ENCODE measurements at regions not wholly inside any gene's neighbourhood (a gene's known extent, or its start where the extent isn't known, plus 50 kb on each side); places are given as distances from the start of the nearest gene placed in this dataset.

- Histone ChIP-seq H3K4me2 (ENCODE audit: low read length) (no peak overlapping the region), H3K9ac (ENCODE audit: low read length) (no peak overlapping the region), H3K4me3 (replicated peaks in 1 of 2; ENCODE audit: low read depth in 1 of 2, low read length in 2 of 2) (no peak overlapping the region), H3K9me2 (ENCODE audit: insufficient read depth) (no peaks in the 10 kb centered on the region), H3K9me3 (ENCODE audit: control insufficient read depth in 1 of 2, insufficient read depth in 1 of 2, low read depth in 1 of 2, low read length in 2 of 2) (no peaks in the 10 kb centered on the region), H3K4me1 (ENCODE audit: control insufficient read depth in 1 of 2, insufficient read depth in 2 of 2, low read length in 2 of 2) (no peaks in the 10 kb centered on the region), H3K36me3 (ENCODE audit: control insufficient read depth in 1 of 2, insufficient read depth in 2 of 2, low read length in 2 of 2) (no peaks in the 10 kb centered on the region), H3K27me3 (ENCODE audit: insufficient read depth, low read length) (peaks cover 10% of the 10 kb centered on the region), H3K27ac (ENCODE audit: low read depth, low read length) (no peak overlapping the region), H3K79me2 (ENCODE audit: insufficient read depth, low read length) (no peaks in the 10 kb centered on the region), H2AFZ (ENCODE audit: low read depth, low read length, poor library complexity, severe bottlenecking) (no peak overlapping the region), H4K20me1 (ENCODE audit: insufficient read depth) (no peaks in the 10 kb centered on the region)
- DNase-seq (ENCODE audit: low read depth, low spot score) (no peak), ATAC-seq (no peak)
- ChIA-PET CTCF (no interaction called here), RAD21 (ENCODE audit: low non-redundant PET in 1 of 2, low total read pairs in 2 of 2, uncharacterized antibody in 2 of 2, unreplicated experiment in 2 of 2) (no interaction called here), POLR2A (no interaction called here)
- intact Hi-C loops (cut with micrococcal nuclease) = no loop called here
- no TSS peak for BruUV-seq (replicated peaks)
- TF ChIP-seq, protein P1, sequence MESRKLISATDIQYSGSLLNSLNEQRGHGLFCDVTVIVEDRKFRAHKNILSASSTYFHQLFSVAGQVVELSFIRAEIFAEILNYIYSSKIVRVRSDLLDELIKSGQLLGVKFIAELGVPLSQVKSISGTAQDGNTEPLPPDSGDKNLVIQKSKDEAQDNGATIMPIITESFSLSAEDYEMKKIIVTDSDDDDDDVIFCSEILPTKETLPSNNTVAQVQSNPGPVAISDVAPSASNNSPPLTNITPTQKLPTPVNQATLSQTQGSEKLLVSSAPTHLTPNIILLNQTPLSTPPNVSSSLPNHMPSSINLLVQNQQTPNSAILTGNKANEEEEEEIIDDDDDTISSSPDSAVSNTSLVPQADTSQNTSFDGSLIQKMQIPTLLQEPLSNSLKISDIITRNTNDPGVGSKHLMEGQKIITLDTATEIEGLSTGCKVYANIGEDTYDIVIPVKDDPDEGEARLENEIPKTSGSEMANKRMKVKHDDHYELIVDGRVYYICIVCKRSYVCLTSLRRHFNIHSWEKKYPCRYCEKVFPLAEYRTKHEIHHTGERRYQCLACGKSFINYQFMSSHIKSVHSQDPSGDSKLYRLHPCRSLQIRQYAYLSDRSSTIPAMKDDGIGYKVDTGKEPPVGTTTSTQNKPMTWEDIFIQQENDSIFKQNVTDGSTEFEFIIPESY (IDR thresholded peaks at IDR 0.05; ENCODE audit: extremely low read depth, insufficient replicate concordance, low read length) = no peak
These were observed 194.8 kb downstream of the KIT start for GRCh38 chr4:54852602-54853001.

DNA sequence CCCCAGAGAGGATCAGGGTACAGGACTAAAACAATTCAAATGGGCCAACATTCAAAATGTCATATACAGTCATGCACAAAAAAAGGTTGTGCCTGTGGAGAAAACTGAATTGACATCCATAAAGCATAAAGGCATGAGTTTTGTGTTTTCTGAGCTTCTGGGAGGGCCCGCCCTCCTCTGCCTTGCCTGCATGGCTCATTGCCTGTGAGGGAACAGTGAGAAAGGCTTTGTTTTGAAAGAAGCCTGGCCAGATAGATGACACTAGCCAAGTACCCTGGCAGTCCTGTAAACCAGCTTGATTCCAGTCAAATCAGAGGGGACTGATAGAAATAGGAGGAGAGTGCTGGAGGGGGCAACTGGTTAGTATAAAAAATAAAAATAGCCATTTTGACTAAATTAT is 194.3 kb downstream of the KIT start:
- Histone ChIP-seq H3K36me3 (ENCODE audit: control insufficient read depth in 1 of 2, insufficient read depth in 2 of 2, low read length in 2 of 2) (no peaks in the 10 kb centered on the region), H2AFZ (ENCODE audit: low read depth, low read length, poor library complexity, severe bottlenecking) (no peak overlapping the region), H3K27me3 (ENCODE audit: insufficient read depth, low read length) (peaks cover 10% of the 10 kb centered on the region), H3K79me2 (ENCODE audit: insufficient read depth, low read length) (no peaks in the 10 kb centered on the region), H4K20me1 (ENCODE audit: insufficient read depth) (no peaks in the 10 kb centered on the region), H3K4me2 (ENCODE audit: low read length) (no peak overlapping the region), H3K4me3 (replicated peaks in 1 of 2; ENCODE audit: low read depth in 1 of 2, low read length in 2 of 2) (no peak overlapping the region), H3K9ac (ENCODE audit: low read length) (no peak overlapping the region), H3K9me2 (ENCODE audit: insufficient read depth) (no peaks in the 10 kb centered on the region), H3K4me1 (ENCODE audit: control insufficient read depth in 1 of 2, insufficient read depth in 2 of 2, low read length in 2 of 2) (no peaks in the 10 kb centered on the region), H3K27ac (ENCODE audit: low read depth, low read length) (no peak overlapping the region), H3K9me3 (ENCODE audit: control insufficient read depth in 1 of 2, insufficient read depth in 1 of 2, low read depth in 1 of 2, low read length in 2 of 2) (no peaks in the 10 kb centered on the region)
- CTCF ChIA-PET = no interaction called here
- BruUV-seq (replicated peaks) = no TSS peak
- ATAC-seq (no peak), DNase-seq (ENCODE audit: low read depth, low spot score) (no peak)
- intact Hi-C loops (cut with micrococcal nuclease) = no loop called here
- TF ChIP-seq POLR2A (IDR thresholded peaks at IDR 0.05; ENCODE audit: borderline replicate concordance, extremely low read depth, insufficient read depth, insufficient read length) (no peak), EZH2 (IDR thresholded peaks at IDR 0.05) (no peak), POLR2AphosphoS5 (IDR thresholded peaks at IDR 0.05; ENCODE audit: low read depth, low read length) (no peak), SIN3A (IDR thresholded peaks at IDR 0.05; ENCODE audit: low read depth) (no peak), JUND (IDR thresholded peaks at IDR 0.05) (no peak), EZH2phosphoT487 (IDR thresholded peaks at IDR 0.05; ENCODE audit: borderline replicate concordance) (no peak), MAX (IDR thresholded peaks at IDR 0.05) (no peak), RAD21 (IDR thresholded peaks at IDR 0.05; ENCODE audit: low read depth) (no peak), ZFX (IDR thresholded peaks at IDR 0.05) (no peak)
- TF ChIP-seq, protein P2, sequence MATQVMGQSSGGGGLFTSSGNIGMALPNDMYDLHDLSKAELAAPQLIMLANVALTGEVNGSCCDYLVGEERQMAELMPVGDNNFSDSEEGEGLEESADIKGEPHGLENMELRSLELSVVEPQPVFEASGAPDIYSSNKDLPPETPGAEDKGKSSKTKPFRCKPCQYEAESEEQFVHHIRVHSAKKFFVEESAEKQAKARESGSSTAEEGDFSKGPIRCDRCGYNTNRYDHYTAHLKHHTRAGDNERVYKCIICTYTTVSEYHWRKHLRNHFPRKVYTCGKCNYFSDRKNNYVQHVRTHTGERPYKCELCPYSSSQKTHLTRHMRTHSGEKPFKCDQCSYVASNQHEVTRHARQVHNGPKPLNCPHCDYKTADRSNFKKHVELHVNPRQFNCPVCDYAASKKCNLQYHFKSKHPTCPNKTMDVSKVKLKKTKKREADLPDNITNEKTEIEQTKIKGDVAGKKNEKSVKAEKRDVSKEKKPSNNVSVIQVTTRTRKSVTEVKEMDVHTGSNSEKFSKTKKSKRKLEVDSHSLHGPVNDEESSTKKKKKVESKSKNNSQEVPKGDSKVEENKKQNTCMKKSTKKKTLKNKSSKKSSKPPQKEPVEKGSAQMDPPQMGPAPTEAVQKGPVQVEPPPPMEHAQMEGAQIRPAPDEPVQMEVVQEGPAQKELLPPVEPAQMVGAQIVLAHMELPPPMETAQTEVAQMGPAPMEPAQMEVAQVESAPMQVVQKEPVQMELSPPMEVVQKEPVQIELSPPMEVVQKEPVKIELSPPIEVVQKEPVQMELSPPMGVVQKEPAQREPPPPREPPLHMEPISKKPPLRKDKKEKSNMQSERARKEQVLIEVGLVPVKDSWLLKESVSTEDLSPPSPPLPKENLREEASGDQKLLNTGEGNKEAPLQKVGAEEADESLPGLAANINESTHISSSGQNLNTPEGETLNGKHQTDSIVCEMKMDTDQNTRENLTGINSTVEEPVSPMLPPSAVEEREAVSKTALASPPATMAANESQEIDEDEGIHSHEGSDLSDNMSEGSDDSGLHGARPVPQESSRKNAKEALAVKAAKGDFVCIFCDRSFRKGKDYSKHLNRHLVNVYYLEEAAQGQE (IDR thresholded peaks at IDR 0.05; ENCODE audit: low read depth) = no peak
- RAD21 ChIA-PET (ENCODE audit: low non-redundant PET in 1 of 2, low total read pairs in 2 of 2, uncharacterized antibody in 2 of 2, unreplicated experiment in 2 of 2) = no interaction called here
- POLR2A ChIA-PET = no interaction called here
